ENCODE measurements at regions not wholly inside any gene's neighbourhood (a gene's known extent, or its start where the extent isn't known, plus 50 kb on each side); places are given as distances from the start of the nearest gene placed in this dataset.

DNA sequence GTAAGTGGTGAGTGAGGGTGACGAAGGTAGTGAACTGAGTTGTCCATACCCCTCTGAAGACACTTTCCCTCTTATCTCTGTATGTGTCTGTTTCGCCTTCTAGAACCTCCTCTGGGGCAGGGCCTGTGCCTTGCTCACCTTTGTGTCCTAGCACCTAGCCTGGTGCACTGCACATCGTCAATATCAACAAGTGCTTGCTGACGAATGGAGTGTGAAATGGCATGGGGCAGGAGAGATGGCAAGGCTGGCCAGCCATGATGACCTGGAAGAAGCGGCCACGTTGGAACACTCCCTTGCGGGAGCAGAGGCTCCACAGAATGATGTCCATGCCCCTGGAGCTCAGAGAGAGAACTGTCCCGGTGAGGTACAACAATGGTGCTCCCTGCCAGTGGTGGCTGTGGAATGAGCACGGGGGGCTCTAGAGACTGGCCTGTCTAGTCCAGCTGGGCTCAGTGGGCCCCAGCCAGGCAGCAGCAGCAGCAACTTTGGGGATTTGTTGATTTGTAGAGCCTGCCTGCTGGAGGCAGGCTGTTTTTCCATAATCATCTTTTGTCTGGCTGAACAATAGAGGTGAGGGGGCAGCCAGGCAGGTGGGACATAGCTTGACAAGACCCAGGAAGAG, 112.2 kb upstream of the PJA1 start (continued):
- TF ChIP-seq, protein P1, sequence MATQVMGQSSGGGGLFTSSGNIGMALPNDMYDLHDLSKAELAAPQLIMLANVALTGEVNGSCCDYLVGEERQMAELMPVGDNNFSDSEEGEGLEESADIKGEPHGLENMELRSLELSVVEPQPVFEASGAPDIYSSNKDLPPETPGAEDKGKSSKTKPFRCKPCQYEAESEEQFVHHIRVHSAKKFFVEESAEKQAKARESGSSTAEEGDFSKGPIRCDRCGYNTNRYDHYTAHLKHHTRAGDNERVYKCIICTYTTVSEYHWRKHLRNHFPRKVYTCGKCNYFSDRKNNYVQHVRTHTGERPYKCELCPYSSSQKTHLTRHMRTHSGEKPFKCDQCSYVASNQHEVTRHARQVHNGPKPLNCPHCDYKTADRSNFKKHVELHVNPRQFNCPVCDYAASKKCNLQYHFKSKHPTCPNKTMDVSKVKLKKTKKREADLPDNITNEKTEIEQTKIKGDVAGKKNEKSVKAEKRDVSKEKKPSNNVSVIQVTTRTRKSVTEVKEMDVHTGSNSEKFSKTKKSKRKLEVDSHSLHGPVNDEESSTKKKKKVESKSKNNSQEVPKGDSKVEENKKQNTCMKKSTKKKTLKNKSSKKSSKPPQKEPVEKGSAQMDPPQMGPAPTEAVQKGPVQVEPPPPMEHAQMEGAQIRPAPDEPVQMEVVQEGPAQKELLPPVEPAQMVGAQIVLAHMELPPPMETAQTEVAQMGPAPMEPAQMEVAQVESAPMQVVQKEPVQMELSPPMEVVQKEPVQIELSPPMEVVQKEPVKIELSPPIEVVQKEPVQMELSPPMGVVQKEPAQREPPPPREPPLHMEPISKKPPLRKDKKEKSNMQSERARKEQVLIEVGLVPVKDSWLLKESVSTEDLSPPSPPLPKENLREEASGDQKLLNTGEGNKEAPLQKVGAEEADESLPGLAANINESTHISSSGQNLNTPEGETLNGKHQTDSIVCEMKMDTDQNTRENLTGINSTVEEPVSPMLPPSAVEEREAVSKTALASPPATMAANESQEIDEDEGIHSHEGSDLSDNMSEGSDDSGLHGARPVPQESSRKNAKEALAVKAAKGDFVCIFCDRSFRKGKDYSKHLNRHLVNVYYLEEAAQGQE (IDR thresholded peaks at IDR 0.05; ENCODE audit: low read depth, low read length) = no peak
- TF ChIP-seq, protein P2, sequence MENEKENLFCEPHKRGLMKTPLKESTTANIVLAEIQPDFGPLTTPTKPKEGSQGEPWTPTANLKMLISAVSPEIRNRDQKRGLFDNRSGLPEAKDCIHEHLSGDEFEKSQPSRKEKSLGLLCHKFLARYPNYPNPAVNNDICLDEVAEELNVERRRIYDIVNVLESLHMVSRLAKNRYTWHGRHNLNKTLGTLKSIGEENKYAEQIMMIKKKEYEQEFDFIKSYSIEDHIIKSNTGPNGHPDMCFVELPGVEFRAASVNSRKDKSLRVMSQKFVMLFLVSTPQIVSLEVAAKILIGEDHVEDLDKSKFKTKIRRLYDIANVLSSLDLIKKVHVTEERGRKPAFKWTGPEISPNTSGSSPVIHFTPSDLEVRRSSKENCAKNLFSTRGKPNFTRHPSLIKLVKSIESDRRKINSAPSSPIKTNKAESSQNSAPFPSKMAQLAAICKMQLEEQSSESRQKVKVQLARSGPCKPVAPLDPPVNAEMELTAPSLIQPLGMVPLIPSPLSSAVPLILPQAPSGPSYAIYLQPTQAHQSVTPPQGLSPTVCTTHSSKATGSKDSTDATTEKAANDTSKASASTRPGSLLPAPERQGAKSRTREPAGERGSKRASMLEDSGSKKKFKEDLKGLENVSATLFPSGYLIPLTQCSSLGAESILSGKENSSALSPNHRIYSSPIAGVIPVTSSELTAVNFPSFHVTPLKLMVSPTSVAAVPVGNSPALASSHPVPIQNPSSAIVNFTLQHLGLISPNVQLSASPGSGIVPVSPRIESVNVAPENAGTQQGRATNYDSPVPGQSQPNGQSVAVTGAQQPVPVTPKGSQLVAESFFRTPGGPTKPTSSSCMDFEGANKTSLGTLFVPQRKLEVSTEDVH (IDR thresholded peaks at IDR 0.05; ENCODE audit: low read depth, partially characterized antibody) = no peak
- no peak for TF ChIP-seq TCF3 (IDR thresholded peaks at IDR 0.05; ENCODE audit: borderline replicate concordance, insufficient read depth, low read depth, low read length)

DNA sequence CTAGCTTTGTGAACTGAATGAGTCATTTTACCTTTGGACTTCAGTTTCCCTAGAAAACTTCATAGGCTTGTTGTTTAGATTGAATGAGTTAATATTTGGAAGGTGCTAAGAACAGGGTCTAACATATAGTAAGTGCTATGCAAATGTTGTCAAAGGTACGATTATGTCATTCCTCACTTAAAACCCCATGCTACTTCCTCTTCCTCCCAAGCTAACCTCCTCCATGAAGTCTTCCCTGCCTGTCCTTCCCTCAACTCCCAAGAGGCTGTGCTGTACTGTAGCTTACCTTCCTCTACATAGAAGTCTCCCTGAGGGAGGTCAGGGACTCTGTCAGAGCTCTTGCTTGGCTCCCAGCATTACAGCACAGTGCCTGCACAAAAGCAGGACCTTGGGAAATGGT, 103.4 kb upstream of the PJA1 start:
- FAIRE-seq (no peak), DNase-seq (ENCODE audit: low read depth, low spot score) (no peak), ATAC-seq (no peak)
- no peaks in the 10 kb centered on the region for H3K9me3 ChIP-seq (replicated peaks; ENCODE audit: control insufficient read depth, insufficient read depth, low read length)
- ChIA-PET POLR2A (no interaction called here), CTCF (no interaction called here), SMC1A (ENCODE audit: uncharacterized antibody, unreplicated experiment) (no interaction called here), RAD21 (ENCODE audit: unreplicated experiment) (no interaction called here)
- H3K79me2 ChIP-seq (ENCODE audit: control insufficient read depth, insufficient read depth, low read length) = no peaks in the 10 kb centered on the region
- no peak overlapping the region for H3K4me3 ChIP-seq
- intact Hi-C loops (cut with micrococcal nuclease; ENCODE audit: unreplicated experiment) (no loop called here), in situ Hi-C loops (cut with MboI) (no loop called here)
- no peaks in the 10 kb centered on the region for H4K20me1 ChIP-seq (ENCODE audit: control insufficient read depth, insufficient read depth)
- no peak overlapping the region for H3K27ac ChIP-seq (ENCODE audit: control insufficient read depth, insufficient read depth)
- WGBS (ENCODE audit: insufficient coverage, insufficient replicate concordance, low lambda C conversion rate, missing lambda C conversion rate) = 0% methylated on average over 1 of the region's 1 CpG
- H3K27me3 ChIP-seq (replicated peaks in 1 of 2; ENCODE audit: control insufficient read depth in 2 of 2, insufficient read depth in 2 of 2, low read length in 1 of 2) = peaks cover 0 to 2% of the 10 kb centered on the region in 2 experiments; a peak in 1 of 4 replicates
- no peak overlapping the region for H2AFZ ChIP-seq (ENCODE audit: control insufficient read depth, low read depth, low read length)
- no peaks in the 10 kb centered on the region for H3K4me1 ChIP-seq (ENCODE audit: control insufficient read depth, insufficient read depth, low read length)
- no TSS peak for BruUV-seq (replicated peaks)
- H3K36me3 ChIP-seq (ENCODE audit: control insufficient read depth in 2 of 2, insufficient read depth in 2 of 2, low read length in 1 of 2) = no peaks in the 10 kb centered on the region
- no peak overlapping the region for H3K9ac ChIP-seq (ENCODE audit: control insufficient read depth, insufficient read depth, low read length)
- no peak overlapping the region for H3K4me2 ChIP-seq (ENCODE audit: control insufficient read depth, insufficient read depth)
- TF ChIP-seq, protein P3, sequence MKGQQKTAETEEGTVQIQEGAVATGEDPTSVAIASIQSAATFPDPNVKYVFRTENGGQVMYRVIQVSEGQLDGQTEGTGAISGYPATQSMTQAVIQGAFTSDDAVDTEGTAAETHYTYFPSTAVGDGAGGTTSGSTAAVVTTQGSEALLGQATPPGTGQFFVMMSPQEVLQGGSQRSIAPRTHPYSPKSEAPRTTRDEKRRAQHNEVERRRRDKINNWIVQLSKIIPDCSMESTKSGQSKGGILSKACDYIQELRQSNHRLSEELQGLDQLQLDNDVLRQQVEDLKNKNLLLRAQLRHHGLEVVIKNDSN (IDR thresholded peaks at IDR 0.05; ENCODE audit: borderline replicate concordance, extremely low read length, insufficient read depth, low read depth, low read length) = no peak
- TF ChIP-seq, protein P4, sequence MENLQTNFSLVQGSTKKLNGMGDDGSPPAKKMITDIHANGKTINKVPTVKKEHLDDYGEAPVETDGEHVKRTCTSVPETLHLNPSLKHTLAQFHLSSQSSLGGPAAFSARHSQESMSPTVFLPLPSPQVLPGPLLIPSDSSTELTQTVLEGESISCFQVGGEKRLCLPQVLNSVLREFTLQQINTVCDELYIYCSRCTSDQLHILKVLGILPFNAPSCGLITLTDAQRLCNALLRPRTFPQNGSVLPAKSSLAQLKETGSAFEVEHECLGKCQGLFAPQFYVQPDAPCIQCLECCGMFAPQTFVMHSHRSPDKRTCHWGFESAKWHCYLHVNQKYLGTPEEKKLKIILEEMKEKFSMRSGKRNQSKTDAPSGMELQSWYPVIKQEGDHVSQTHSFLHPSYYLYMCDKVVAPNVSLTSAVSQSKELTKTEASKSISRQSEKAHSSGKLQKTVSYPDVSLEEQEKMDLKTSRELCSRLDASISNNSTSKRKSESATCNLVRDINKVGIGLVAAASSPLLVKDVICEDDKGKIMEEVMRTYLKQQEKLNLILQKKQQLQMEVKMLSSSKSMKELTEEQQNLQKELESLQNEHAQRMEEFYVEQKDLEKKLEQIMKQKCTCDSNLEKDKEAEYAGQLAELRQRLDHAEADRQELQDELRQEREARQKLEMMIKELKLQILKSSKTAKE (IDR thresholded peaks at IDR 0.05; ENCODE audit: low read depth, poor library complexity, severe bottlenecking) = no peak
- TF ChIP-seq ATF7 (IDR thresholded peaks at IDR 0.05; ENCODE audit: low read depth) (0 out of 2 replicates have a peak, but pooled peaks have one; percentile 14), RELA (IDR thresholded peaks at IDR 0.05; ENCODE audit: borderline replicate concordance, partially characterized antibody) (no peak), STAT1 (conservative IDR thresholded peaks at IDR 0.05) (no peak), HDGF (IDR thresholded peaks at IDR 0.05) (no peak), NFXL1 (IDR thresholded peaks at IDR 0.05; ENCODE audit: borderline replicate concordance) (no peak)
- TF ChIP-seq, protein P5, sequence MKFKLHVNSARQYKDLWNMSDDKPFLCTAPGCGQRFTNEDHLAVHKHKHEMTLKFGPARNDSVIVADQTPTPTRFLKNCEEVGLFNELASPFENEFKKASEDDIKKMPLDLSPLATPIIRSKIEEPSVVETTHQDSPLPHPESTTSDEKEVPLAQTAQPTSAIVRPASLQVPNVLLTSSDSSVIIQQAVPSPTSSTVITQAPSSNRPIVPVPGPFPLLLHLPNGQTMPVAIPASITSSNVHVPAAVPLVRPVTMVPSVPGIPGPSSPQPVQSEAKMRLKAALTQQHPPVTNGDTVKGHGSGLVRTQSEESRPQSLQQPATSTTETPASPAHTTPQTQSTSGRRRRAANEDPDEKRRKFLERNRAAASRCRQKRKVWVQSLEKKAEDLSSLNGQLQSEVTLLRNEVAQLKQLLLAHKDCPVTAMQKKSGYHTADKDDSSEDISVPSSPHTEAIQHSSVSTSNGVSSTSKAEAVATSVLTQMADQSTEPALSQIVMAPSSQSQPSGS (IDR thresholded peaks at IDR 0.05; ENCODE audit: low read length) = no peak
